IgD-negative memory B cell (primary cell): ENCODE measurements at regions not wholly inside any gene's neighbourhood (a gene's known extent, or its start where the extent isn't known, plus 50 kb on each side); places are given as distances from the start of the nearest gene placed in this dataset.
A peak's percentile ranks its signal among the peaks of the same experiment; 100 is the strongest.
"Not testable (repeated sequence)": the region's sequence is repeated elsewhere in the genome, so short reads cannot be mapped to it uniquely, and the experiment has no call there.

ENCODE experiments used
- H3K27ac Mint-ChIP-seq, 3 donors: one replicate each; pipeline ENCODE4 v1.8.0; 2020 to 2022; ENCODE audit warnings: mild to moderate bottlenecking in 3 of 3, mixed read lengths in 3 of 3, moderate library complexity in 1 of 3
- H3K27me3 Mint-ChIP-seq: one replicate; pipeline ENCODE4 v1.8.0; 2021; ENCODE audit warnings: mixed read lengths
- H3K36me3 Mint-ChIP-seq: one replicate; pipeline ENCODE4 v1.8.0; 2020; ENCODE audit warnings: mild to moderate bottlenecking, mixed read lengths
- H3K4me1 Mint-ChIP-seq, 3 donors: one replicate each; pipeline ENCODE4 v1.8.0; 2020 to 2022; ENCODE audit warnings: mixed read lengths in 3 of 3, mild to moderate bottlenecking in 1 of 3
- H3K4me3 Mint-ChIP-seq, 4 donors: one replicate each; pipeline ENCODE4 v1.8.0; 2020 to 2022; ENCODE audit warnings: mild to moderate bottlenecking in 4 of 4, mixed read lengths in 4 of 4, moderate library complexity in 3 of 4
- H3K9me3 Mint-ChIP-seq, 3 donors: one replicate each; pipeline ENCODE4 v1.8.0; 2020 to 2021; ENCODE audit warnings: mixed read lengths in 3 of 3, mild to moderate bottlenecking in 1 of 3

DNA sequence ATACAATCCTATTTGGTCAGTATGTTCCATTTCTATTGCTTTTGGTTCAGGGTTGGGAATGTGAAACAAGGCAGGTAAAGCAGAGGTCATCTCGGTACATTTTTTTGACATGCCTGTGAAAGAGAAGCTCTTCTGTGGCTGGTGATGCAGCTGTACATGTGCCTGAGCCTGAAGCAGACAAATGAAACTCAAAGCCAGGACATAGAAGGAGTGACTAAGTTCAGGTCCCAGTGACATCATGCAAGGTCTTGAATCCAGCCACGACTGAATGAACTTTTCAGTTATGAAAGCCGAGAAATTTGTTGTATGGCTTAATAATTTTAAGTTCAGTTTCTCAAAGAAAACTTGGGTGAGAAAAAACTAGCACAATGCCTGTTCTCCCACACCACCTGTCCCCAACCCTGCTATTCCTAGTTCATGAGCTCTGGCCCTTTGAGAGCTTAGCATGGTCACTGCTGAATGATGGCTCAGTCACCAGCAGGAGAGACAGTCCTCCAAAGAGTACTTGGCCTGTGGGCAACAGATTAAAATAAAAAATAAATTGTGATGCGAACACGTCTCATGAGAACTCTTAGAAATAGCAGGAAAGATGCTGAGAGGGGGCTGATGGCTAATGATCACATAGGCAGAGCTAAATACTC is 600.2 kb upstream of the GRM7 start:
- Mint-ChIP-seq H3K27ac (no peak overlapping the region), H3K4me1 (peaks cover 0 to 5% (median 1%) of the 10 kb centered on the region in 3 donors), H3K36me3 (no peaks in the 10 kb centered on the region), H3K27me3 (peaks cover 2% of the 10 kb centered on the region), H3K9me3 (no peaks in the 10 kb centered on the region), H3K4me3 (no peak overlapping the region)

GRCh38 chr3:6262010-6262409 is 598.9 kb upstream of the GRM7 start:
- Mint-ChIP-seq H3K4me1 (peaks cover 0 to 5% (median 1%) of the 10 kb centered on the region in 3 donors), H3K27me3 (peaks cover 2% of the 10 kb centered on the region), H3K4me3 (no peak overlapping the region), H3K27ac (no peak overlapping the region), H3K9me3 (no peaks in the 10 kb centered on the region), H3K36me3 (no peaks in the 10 kb centered on the region)

DNA sequence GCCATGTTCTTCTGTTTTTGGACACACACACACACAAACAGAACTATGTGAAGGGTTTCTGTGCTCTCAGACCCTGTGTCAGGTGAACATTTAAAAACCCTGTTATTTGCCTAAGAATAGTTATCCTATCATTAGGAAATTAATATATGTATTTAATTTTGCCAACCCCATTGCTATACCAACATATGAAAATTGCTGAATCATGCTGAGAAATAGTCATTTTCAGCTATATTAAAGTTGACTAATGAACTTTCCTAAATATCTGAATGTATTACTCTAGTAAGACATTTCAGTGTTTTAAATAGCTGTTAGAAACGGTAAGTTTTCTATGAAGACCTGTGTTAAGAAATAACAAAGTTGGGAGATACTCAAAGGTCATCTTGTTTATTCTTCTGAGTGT is 596.9 kb upstream of the GRM7 start:
- no peak overlapping the region for H3K27ac Mint-ChIP-seq
- peaks cover 0 to 2% (median 1%) of the 10 kb centered on the region in 3 donors for H3K4me1 Mint-ChIP-seq

GRCh38 chr3:6264906-6265305 is 596.0 kb upstream of the GRM7 start:
- no peak overlapping the region for H3K27ac Mint-ChIP-seq
- peaks cover 0 to 3% (median 1%) of the 10 kb centered on the region in 3 donors for H3K4me1 Mint-ChIP-seq
- H3K36me3 Mint-ChIP-seq = no peaks in the 10 kb centered on the region
- no peaks in the 10 kb centered on the region for H3K9me3 Mint-ChIP-seq
- H3K4me3 Mint-ChIP-seq = no peak overlapping the region
- H3K27me3 Mint-ChIP-seq = peaks cover 2% of the 10 kb centered on the region

More for the DNA sequence above, 596.9 kb upstream of the GRM7 start:
- Mint-ChIP-seq H3K27me3 (peaks cover 2% of the 10 kb centered on the region), H3K36me3 (no peaks in the 10 kb centered on the region), H3K9me3 (no peaks in the 10 kb centered on the region), H3K4me3 (no peak overlapping the region)

DNA sequence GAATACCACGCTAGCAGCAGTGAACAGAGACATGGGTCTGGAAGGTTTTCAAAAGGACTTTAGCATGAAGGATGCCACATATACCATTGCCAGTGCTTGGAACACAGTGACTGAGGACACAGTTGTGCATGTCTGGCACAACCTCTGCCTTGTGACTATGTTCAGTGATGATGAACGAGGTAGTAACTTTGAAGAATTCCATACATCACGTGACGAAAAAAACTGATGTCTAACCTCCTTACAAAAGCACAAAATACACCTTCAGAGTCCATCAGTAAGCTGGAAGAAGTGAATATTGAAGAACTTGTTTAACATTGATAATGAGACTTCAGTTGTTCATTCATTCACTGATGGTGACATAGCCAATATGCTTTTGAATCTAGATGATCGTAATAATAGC is 594.8 kb upstream of the GRM7 start:
- peaks cover 2% of the 10 kb centered on the region for H3K27me3 Mint-ChIP-seq
- no peaks in the 10 kb centered on the region for H3K36me3 Mint-ChIP-seq
- no peak overlapping the region for H3K4me3 Mint-ChIP-seq
- peaks cover 0 to 3% (median 0%) of the 10 kb centered on the region in 3 donors for H3K9me3 Mint-ChIP-seq
- H3K4me1 Mint-ChIP-seq = peaks cover 0 to 3% (median 1%) of the 10 kb centered on the region in 3 donors
- no peak overlapping the region for H3K27ac Mint-ChIP-seq

GRCh38 chr3:6273878-6274277 is 587.0 kb upstream of the GRM7 start:
- Mint-ChIP-seq H3K27me3 (peaks cover 2% of the 10 kb centered on the region), H3K9me3 (peaks cover 0 to 3% (median 3%) of the 10 kb centered on the region in 3 donors), H3K27ac (no peak overlapping the region), H3K4me1 (peaks cover 0 to 1% (median 0%) of the 10 kb centered on the region in 3 donors), H3K36me3 (no peaks in the 10 kb centered on the region), H3K4me3 (no peak overlapping the region)

DNA sequence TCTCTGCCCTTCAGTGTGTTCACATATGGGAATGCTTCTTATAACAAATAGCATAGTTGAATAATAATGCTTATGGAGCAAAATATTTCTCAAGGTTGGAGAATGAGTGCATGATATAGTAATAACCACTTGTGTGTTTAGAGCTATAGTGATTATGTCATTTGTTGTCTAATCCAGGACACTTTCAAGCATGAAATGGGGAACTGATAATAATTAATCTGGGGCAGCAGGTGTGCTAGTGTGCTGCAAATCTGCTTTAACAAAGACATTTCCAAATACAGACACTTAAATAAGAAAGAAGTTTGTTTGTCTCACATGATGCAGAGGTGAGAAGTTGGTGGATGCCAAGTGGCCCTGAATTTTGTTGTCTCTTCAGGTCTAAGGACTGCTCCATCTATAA is 579.3 kb upstream of the GRM7 start:
- H3K9me3 Mint-ChIP-seq = peaks cover 2 to 11% (median 4%) of the 10 kb centered on the region in 3 donors
- peak overlapping the region in 1 of 3 donors; percentile 36 for H3K27ac Mint-ChIP-seq
- no peaks in the 10 kb centered on the region for H3K36me3 Mint-ChIP-seq
- H3K27me3 Mint-ChIP-seq = no peaks in the 10 kb centered on the region
- peaks cover 13 to 35% (median 18%) of the 10 kb centered on the region in 3 donors for H3K4me1 Mint-ChIP-seq
- H3K4me3 Mint-ChIP-seq = peak overlapping the region in 2 of 4 donors; percentile 35 to 66

- Mint-ChIP-seq H3K9me3 (peaks cover 2 to 11% (median 8%) of the 10 kb centered on the region in 3 donors), H3K4me1 (peaks cover 13 to 35% (median 18%) of the 10 kb centered on the region in 3 donors), H3K4me3 (peak overlapping the region in 2 of 4 donors; percentile 66 to 67), H3K27ac (peak overlapping the region in 1 of 3 donors; percentile 57), H3K27me3 (no peaks in the 10 kb centered on the region), H3K36me3 (peaks cover 1% of the 10 kb centered on the region)
Observed at GRCh38 chr3:6282918-6283317, 578.0 kb upstream of the GRM7 start.

GRCh38 chr3:6287088-6287875 is 573.6 kb upstream of the GRM7 start:
- Mint-ChIP-seq H3K4me1 (peaks cover 6 to 17% (median 7%) of the 10 kb centered on the region in 3 donors), H3K36me3 (peaks cover 1% of the 10 kb centered on the region), H3K9me3 (peaks cover 2 to 29% (median 17%) of the 10 kb centered on the region in 3 donors), H3K27ac (no peak overlapping the region), H3K4me3 (no peak overlapping the region), H3K27me3 (no peaks in the 10 kb centered on the region)

DNA sequence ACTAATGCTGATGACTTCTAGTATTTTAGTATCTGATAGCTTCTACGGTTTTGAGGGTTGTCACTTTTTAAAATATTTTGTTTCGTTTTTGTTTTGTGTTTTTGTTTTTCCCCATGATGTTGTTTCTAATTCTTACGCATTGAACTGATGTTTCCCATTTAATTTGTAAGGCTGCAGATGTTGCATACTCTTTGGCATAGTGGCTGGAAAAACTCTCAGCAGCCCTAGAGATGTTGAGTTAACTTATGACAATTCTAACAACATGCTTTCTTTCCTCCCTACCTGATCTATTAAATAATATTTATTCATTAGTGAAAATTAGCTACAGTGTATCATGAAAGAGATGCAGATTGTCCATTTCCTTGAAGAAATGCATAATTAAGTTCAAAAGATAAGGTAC is 559.3 kb upstream of the GRM7 start:
- Mint-ChIP-seq H3K4me1 (no peaks in the 10 kb centered on the region), H3K9me3 (peaks cover 5 to 30% (median 21%) of the 10 kb centered on the region in 3 donors), H3K27me3 (peaks cover 3% of the 10 kb centered on the region), H3K36me3 (peaks cover 5% of the 10 kb centered on the region), H3K27ac (no peak overlapping the region), H3K4me3 (no peak overlapping the region)

DNA sequence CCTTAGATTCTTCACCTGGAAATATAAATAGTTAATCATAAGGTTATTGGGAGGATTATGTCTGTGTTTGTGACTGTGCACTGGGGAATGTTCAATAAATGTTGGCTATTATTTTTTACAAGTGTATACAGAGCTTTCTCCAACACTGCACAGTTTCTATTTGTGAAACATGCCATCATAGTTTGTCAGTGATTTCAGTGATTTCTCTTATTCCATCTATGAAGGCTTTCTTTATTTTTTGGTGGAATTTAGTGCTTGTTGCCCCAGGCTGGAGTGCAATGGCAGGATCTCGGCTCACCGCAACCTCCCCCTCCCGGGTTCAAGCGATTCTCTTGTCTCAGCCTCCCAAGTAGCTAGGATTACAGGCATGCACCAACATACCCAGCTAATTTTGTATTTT is 545.0 kb upstream of the GRM7 start:
- H3K36me3 Mint-ChIP-seq = peaks cover 3% of the 10 kb centered on the region
- no peak overlapping the region for H3K4me3 Mint-ChIP-seq
- peaks cover 0 to 2% (median 0%) of the 10 kb centered on the region in 3 donors for H3K9me3 Mint-ChIP-seq
- H3K4me1 Mint-ChIP-seq = no peaks in the 10 kb centered on the region
- no peaks in the 10 kb centered on the region for H3K27me3 Mint-ChIP-seq
- no peak overlapping the region for H3K27ac Mint-ChIP-seq

DNA sequence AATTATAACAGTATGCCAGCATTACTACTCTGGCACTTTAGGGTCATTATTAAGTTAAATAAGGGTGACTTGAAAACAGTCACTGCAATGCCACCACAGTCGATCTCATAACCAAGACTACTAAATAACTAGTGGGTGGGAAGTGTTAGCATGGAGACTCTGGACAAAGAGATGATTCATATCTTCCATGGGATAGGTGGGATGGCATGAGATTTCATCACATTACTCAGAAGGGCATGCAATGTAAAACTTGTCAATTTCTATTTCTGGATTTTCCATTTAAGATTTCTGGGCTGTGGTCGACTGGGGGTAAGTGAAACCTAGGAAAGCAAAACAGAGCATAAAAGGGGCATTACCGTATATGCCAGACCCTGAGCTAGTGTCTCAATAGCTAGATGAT is 538.9 kb upstream of the GRM7 start:
- Mint-ChIP-seq H3K27ac (no peak overlapping the region), H3K36me3 (no peaks in the 10 kb centered on the region), H3K27me3 (no peaks in the 10 kb centered on the region), H3K4me3 (no peak overlapping the region), H3K4me1 (peaks cover 0 to 2% (median 0%) of the 10 kb centered on the region in 3 donors), H3K9me3 (peaks cover 0 to 2% (median 0%) of the 10 kb centered on the region in 3 donors)

DNA sequence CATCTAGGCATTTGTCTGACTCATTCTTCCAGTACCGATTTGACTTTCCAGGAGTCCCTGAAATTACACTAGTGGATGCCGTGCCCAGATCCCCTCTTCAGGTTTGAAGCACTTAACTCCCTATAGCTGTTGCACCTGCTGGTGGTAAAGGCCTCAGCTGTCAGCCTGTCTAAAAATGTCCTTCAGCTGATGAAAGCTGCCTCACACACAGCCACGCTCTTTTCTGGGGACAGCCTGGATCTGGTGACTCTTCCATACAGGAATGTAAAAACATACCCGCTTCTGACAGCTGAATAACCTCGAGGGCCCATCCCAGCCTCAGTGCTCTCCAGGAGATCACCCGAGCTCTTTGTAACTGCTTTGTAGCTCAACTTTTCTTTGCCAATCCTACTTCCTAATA is 534.1 kb upstream of the GRM7 start:
- Mint-ChIP-seq H3K4me3 (peak overlapping the region in 1 of 4 donors; percentile 37), H3K4me1 (peaks cover 0 to 4% (median 3%) of the 10 kb centered on the region in 3 donors), H3K36me3 (no peaks in the 10 kb centered on the region), H3K9me3 (peaks cover 0 to 4% (median 1%) of the 10 kb centered on the region in 3 donors), H3K27ac (no peak overlapping the region), H3K27me3 (no peaks in the 10 kb centered on the region)

DNA sequence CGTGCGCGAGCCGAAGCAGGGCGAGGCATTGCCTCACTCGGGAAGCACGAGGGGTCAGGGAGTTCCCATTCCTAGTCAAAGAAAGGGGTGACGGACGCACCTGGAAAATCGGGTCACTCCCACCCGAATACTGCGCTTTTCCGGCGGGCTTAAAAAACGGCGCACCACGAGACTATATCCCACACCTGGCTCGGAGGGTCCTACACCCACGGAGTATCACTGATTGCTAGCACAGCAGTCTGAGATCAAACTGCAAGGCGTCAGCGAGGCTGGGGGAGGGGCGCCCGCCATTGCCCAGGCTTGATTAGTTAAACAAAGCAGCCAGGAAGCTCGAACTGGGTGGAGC is 520.0 kb upstream of the GRM7 start:
- H3K9me3 Mint-ChIP-seq, H3K4me1 Mint-ChIP-seq, H3K27me3 Mint-ChIP-seq, H3K27ac Mint-ChIP-seq, H3K36me3 Mint-ChIP-seq, H3K4me3 Mint-ChIP-seq: not testable (repeated sequence)

DNA sequence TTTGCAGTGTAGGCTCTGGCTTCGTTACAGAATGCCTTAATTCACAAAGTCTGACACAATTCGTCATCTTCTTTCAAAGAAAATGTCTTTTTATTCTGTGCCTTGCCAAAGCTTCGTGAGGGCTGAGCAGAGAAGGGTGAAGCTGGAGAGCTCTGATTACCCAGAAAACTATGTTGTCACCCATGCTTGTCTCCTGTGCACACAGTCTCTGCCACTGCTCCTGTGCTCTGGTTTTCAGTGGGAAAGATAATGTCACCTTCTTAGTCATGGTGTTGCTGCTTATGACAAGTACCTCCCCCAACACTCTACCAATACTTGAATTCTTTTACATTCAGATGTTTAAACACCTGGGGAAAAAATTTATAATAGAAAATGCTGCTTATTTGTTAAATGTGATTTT is 509.2 kb upstream of the GRM7 start:
- Mint-ChIP-seq H3K9me3 (no peaks in the 10 kb centered on the region), H3K4me1 (no peaks in the 10 kb centered on the region), H3K36me3 (no peaks in the 10 kb centered on the region), H3K4me3 (no peak overlapping the region), H3K27ac (no peak overlapping the region), H3K27me3 (no peaks in the 10 kb centered on the region)

- Mint-ChIP-seq H3K4me3 (no peak overlapping the region), H3K27ac (no peak overlapping the region), H3K9me3 (peaks cover 0 to 2% (median 0%) of the 10 kb centered on the region in 3 donors), H3K36me3 (no peaks in the 10 kb centered on the region), H3K27me3 (no peaks in the 10 kb centered on the region), H3K4me1 (no peaks in the 10 kb centered on the region)
Observed at GRCh38 chr3:6354653-6355052, 506.3 kb upstream of the GRM7 start.
